ENCODE measurements at regions not wholly inside any gene's neighbourhood (a gene's known extent, or its start where the extent isn't known, plus 50 kb on each side); places are given as distances from the start of the nearest gene placed in this dataset.

GRCh38 chr9:17059465-17059864 is 75.4 kb upstream of the CNTLN start:
- peak in 3 of 4 donors; percentile 35 to 61 (median 59) for ATAC-seq
- intact Hi-C loops (cut with DNase I), result no loop called here

GRCh38 chr9:17057729-17058128 is 77.1 kb upstream of the CNTLN start:
- H3K4me3 ChIP-seq, result no peak overlapping the region
- no peaks in the 10 kb centered on the region for H3K36me3 ChIP-seq
- no peak overlapping the region for H3K27ac ChIP-seq
- no peaks in the 10 kb centered on the region for H3K9me3 ChIP-seq
- DNase-seq (no peak), ATAC-seq (peak in 3 of 4 donors; percentile 59 to 96 (median 81))
- H3K4me1 ChIP-seq, result no peaks in the 10 kb centered on the region
- no peak for TF ChIP-seq CTCF (IDR thresholded peaks at IDR 0.05)
- no peak for TF ChIP-seq POLR2A (IDR thresholded peaks at IDR 0.05)
- no peaks in the 10 kb centered on the region for H3K27me3 ChIP-seq
- WGBS (ENCODE audit: insufficient coverage, low coverage, low lambda C conversion rate, missing lambda C conversion rate), result 30% methylated on average over 3 of the region's 3 CpGs
- intact Hi-C loops (cut with DNase I), result no loop called here

More at GRCh38 chr9:17059465-17059864, 75.4 kb upstream of the CNTLN start:
- TF ChIP-seq POLR2A (IDR thresholded peaks at IDR 0.05) (no peak), CTCF (IDR thresholded peaks at IDR 0.05) (no peak)
- no peak for DNase-seq
- no peaks in the 10 kb centered on the region for H3K9me3 ChIP-seq
- H3K36me3 ChIP-seq, result no peaks in the 10 kb centered on the region
- no peak overlapping the region for H3K4me3 ChIP-seq
- no peak overlapping the region for H3K27ac ChIP-seq
- no peaks in the 10 kb centered on the region for H3K4me1 ChIP-seq
- WGBS (ENCODE audit: insufficient coverage, low coverage, low lambda C conversion rate, missing lambda C conversion rate), result 26% methylated on average over 1 of the region's 1 CpG
- H3K27me3 ChIP-seq, result no peaks in the 10 kb centered on the region

- Histone ChIP-seq H3K4me1 (no peaks in the 10 kb centered on the region), H3K27me3 (no peaks in the 10 kb centered on the region), H3K9me3 (no peaks in the 10 kb centered on the region), H3K27ac (no peak overlapping the region), H3K36me3 (no peaks in the 10 kb centered on the region), H3K4me3 (no peak overlapping the region)
- DNase-seq, result no peak
- intact Hi-C loops (cut with DNase I), result no loop called here
- ATAC-seq, result no peak
- TF ChIP-seq POLR2A (IDR thresholded peaks at IDR 0.05) (no peak), CTCF (IDR thresholded peaks at IDR 0.05) (no peak)
These were observed 82.2 kb upstream of the CNTLN start for GRCh38 chr9:17052626-17053025.

GRCh38 chr9:17045381-17045940 is 89.4 kb upstream of the CNTLN start:
- no peaks in the 10 kb centered on the region for H3K27me3 ChIP-seq
- no peaks in the 10 kb centered on the region for H3K36me3 ChIP-seq
- no peak for DNase-seq
- WGBS (ENCODE audit: insufficient coverage, low coverage, low lambda C conversion rate, missing lambda C conversion rate), result 74% methylated on average over 3 of the region's 3 CpGs
- no peak overlapping the region for H3K27ac ChIP-seq
- no peak overlapping the region for H3K4me3 ChIP-seq
- intact Hi-C loops (cut with DNase I), result no loop called here
- no peaks in the 10 kb centered on the region for H3K9me3 ChIP-seq
- H3K4me1 ChIP-seq, result no peaks in the 10 kb centered on the region
- no peak for TF ChIP-seq POLR2A (IDR thresholded peaks at IDR 0.05)
- no peak for TF ChIP-seq CTCF (IDR thresholded peaks at IDR 0.05)
- no peak for ATAC-seq

- 72% methylated on average over 3 of the region's 3 CpGs for WGBS (ENCODE audit: insufficient coverage, low coverage, low lambda C conversion rate, missing lambda C conversion rate)
- H3K27me3 ChIP-seq, result no peaks in the 10 kb centered on the region
- DNase-seq (no peak), ATAC-seq (no peak)
- H3K4me3 ChIP-seq, result no peak overlapping the region
- H3K36me3 ChIP-seq, result no peaks in the 10 kb centered on the region
- H3K9me3 ChIP-seq, result no peaks in the 10 kb centered on the region
- no peaks in the 10 kb centered on the region for H3K4me1 ChIP-seq
- intact Hi-C loops (cut with DNase I), result no loop called here
- TF ChIP-seq POLR2A (IDR thresholded peaks at IDR 0.05) (no peak), CTCF (IDR thresholded peaks at IDR 0.05) (no peak)
- no peak overlapping the region for H3K27ac ChIP-seq
These were observed 103.3 kb upstream of the CNTLN start for GRCh38 chr9:17031546-17031945.

Data from right lobe of liver (tissue), 6 donors.